ENCODE measurements at regions not wholly inside any gene's neighbourhood (a gene's known extent, or its start where the extent isn't known, plus 50 kb on each side); places are given as distances from the start of the nearest gene placed in this dataset.

DNA sequence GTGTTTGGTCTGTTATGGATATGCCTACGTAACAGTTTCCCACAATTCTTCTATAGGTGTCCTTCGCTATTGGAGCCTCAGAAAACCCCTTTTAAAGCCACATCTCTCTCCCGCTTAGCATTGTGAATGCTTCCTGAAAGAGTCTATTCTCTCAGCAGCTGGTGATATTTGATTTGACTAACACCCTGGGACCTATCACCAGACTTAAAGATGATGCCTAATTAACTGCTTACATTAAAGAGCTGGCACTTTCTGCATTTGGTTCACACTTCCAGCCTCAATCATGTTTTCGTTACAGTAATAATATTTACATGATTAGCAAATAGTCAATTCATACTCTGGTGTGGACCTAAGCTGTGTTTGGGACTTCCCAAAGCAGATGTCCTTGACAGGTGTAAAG lies 90.1 kb upstream of the VLDLR start:
- no peak for TF ChIP-seq RBFOX2 (IDR thresholded peaks at IDR 0.05; ENCODE audit: low read depth, low read length)
- no peak for TF ChIP-seq FOXK1 (CRISPR knock-in tag; IDR thresholded peaks at IDR 0.05; ENCODE audit: borderline replicate concordance)
- TF ChIP-seq, protein P1, sequence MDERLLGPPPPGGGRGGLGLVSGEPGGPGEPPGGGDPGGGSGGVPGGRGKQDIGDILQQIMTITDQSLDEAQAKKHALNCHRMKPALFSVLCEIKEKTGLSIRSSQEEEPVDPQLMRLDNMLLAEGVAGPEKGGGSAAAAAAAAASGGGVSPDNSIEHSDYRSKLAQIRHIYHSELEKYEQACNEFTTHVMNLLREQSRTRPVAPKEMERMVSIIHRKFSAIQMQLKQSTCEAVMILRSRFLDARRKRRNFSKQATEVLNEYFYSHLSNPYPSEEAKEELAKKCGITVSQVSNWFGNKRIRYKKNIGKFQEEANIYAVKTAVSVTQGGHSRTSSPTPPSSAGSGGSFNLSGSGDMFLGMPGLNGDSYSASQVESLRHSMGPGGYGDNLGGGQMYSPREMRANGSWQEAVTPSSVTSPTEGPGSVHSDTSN (CRISPR knock-in tag; IDR thresholded peaks at IDR 0.05; ENCODE audit: low read depth) = no peak
- TF ChIP-seq, protein P1 (tag; conservative IDR thresholded peaks at IDR 0.05; ENCODE audit: low read depth) = no peak
- no peak for TF ChIP-seq ZSCAN29 (IDR thresholded peaks at IDR 0.05)
- TF ChIP-seq, protein P2, sequence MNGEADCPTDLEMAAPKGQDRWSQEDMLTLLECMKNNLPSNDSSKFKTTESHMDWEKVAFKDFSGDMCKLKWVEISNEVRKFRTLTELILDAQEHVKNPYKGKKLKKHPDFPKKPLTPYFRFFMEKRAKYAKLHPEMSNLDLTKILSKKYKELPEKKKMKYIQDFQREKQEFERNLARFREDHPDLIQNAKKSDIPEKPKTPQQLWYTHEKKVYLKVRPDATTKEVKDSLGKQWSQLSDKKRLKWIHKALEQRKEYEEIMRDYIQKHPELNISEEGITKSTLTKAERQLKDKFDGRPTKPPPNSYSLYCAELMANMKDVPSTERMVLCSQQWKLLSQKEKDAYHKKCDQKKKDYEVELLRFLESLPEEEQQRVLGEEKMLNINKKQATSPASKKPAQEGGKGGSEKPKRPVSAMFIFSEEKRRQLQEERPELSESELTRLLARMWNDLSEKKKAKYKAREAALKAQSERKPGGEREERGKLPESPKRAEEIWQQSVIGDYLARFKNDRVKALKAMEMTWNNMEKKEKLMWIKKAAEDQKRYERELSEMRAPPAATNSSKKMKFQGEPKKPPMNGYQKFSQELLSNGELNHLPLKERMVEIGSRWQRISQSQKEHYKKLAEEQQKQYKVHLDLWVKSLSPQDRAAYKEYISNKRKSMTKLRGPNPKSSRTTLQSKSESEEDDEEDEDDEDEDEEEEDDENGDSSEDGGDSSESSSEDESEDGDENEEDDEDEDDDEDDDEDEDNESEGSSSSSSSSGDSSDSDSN (IDR thresholded peaks at IDR 0.05; ENCODE audit: borderline replicate concordance in 1 of 2, low read depth in 2 of 2, low read length in 2 of 2) = no peak
- TF ChIP-seq STAT6 (CRISPR knock-in tag; IDR thresholded peaks at IDR 0.05) = no peak
- TF ChIP-seq KLF16 (IDR thresholded peaks at IDR 0.05) = no peak
- TF ChIP-seq JUND (IDR thresholded peaks at IDR 0.05; ENCODE audit: borderline replicate concordance, low read depth, low read length) = no peak
- TF ChIP-seq JUND (tag; IDR thresholded peaks at IDR 0.05; ENCODE audit: borderline replicate concordance, low read depth, low read length) = no peak
